ENCODE measurements at regions not wholly inside any gene's neighbourhood (a gene's known extent, or its start where the extent isn't known, plus 50 kb on each side); places are given as distances from the start of the nearest gene placed in this dataset.
"Not testable (repeated sequence)": the region's sequence is repeated elsewhere in the genome, so short reads cannot be mapped to it uniquely, and the experiment has no call there.

GRCh38 chr7:131673576-131673975 lies 117.1 kb upstream of the PODXL start:
- DNase-seq: no peak
- H3K36me3 ChIP-seq (replicated peaks in 1 of 2; ENCODE audit: insufficient read depth in 1 of 2, low read depth in 2 of 2): no peaks in the 10 kb centered on the region
- no peak for TF ChIP-seq POLR2A (IDR thresholded peaks at IDR 0.05)
- no peak for TF ChIP-seq CTCF (IDR thresholded peaks at IDR 0.05)
- WGBS, 2 donors: 57 to 64% methylated on average over 3 of the region's 3 CpGs
- intact Hi-C loops (cut with DNase I): no loop called here
- no peaks in the 10 kb centered on the region for H3K9me3 ChIP-seq
- H3K27ac ChIP-seq: no peak overlapping the region
- no peak for ATAC-seq
- no peak overlapping the region for H3K4me3 ChIP-seq
- no peaks in the 10 kb centered on the region for H3K4me1 ChIP-seq
- H3K27me3 ChIP-seq: no peaks in the 10 kb centered on the region

- H3K4me1 ChIP-seq: no peaks in the 10 kb centered on the region
- H3K27ac ChIP-seq: no peak overlapping the region
- TF ChIP-seq POLR2A (IDR thresholded peaks at IDR 0.05) (no peak), CTCF (IDR thresholded peaks at IDR 0.05) (no peak)
- DNase-seq (no peak), ATAC-seq (no peak)
- intact Hi-C loops (cut with DNase I): no loop called here
- peaks cover 0 to 10% (median 0%) of the 10 kb centered on the region in 3 donors for H3K9me3 ChIP-seq
- 70 to 80% methylated on average over 2 of the region's 2 CpGs for WGBS, 2 donors
- H3K36me3 ChIP-seq (replicated peaks in 1 of 2; ENCODE audit: insufficient read depth in 1 of 2, low read depth in 2 of 2): no peaks in the 10 kb centered on the region
- H3K27me3 ChIP-seq: no peaks in the 10 kb centered on the region
- H3K4me3 ChIP-seq: no peak overlapping the region
These were observed 114.0 kb upstream of the PODXL start for GRCh38 chr7:131670406-131670805.

GRCh38 chr7:131667699-131668098 lies 111.3 kb upstream of the PODXL start:
- intact Hi-C loops (cut with DNase I): no loop called here
- Histone ChIP-seq H3K27me3 (no peaks in the 10 kb centered on the region), H3K4me3 (no peak overlapping the region), H3K27ac (no peak overlapping the region), H3K36me3 (replicated peaks in 1 of 2; ENCODE audit: insufficient read depth in 1 of 2, low read depth in 2 of 2) (no peaks in the 10 kb centered on the region), H3K9me3 (peaks cover 0 to 10% (median 0%) of the 10 kb centered on the region in 3 donors), H3K4me1 (no peaks in the 10 kb centered on the region)
- DNase-seq: no peak
- ATAC-seq: no peak
- TF ChIP-seq CTCF (IDR thresholded peaks at IDR 0.05): no peak
- TF ChIP-seq POLR2A (IDR thresholded peaks at IDR 0.05): no peak
- 83 to 84% methylated on average over 4 of the region's 4 CpGs for WGBS, 2 donors

- intact Hi-C loops (cut with DNase I): no loop called here
- ATAC-seq: no peak
- TF ChIP-seq CTCF (IDR thresholded peaks at IDR 0.05): no peak
- TF ChIP-seq POLR2A (IDR thresholded peaks at IDR 0.05): no peak
- H3K4me3 ChIP-seq: no peak overlapping the region
- no peak overlapping the region for H3K27ac ChIP-seq
- H3K4me1 ChIP-seq: no peaks in the 10 kb centered on the region
- H3K9me3 ChIP-seq: peaks cover 0 to 10% (median 0%) of the 10 kb centered on the region in 3 donors
- H3K27me3 ChIP-seq: no peaks in the 10 kb centered on the region
- WGBS, 2 donors: 66 to 77% methylated on average over 3 of the region's 3 CpGs
- DNase-seq: no peak
- no peaks in the 10 kb centered on the region for H3K36me3 ChIP-seq (replicated peaks in 1 of 2; ENCODE audit: insufficient read depth in 1 of 2, low read depth in 2 of 2)
These were observed 108.6 kb upstream of the PODXL start for GRCh38 chr7:131665021-131665420.

GRCh38 chr7:131664570-131664969 lies 108.1 kb upstream of the PODXL start:
- ATAC-seq: no peak
- DNase-seq: no peak
- H3K36me3 ChIP-seq (replicated peaks in 1 of 2; ENCODE audit: insufficient read depth in 1 of 2, low read depth in 2 of 2): no peaks in the 10 kb centered on the region
- TF ChIP-seq POLR2A (IDR thresholded peaks at IDR 0.05) (no peak), CTCF (IDR thresholded peaks at IDR 0.05) (no peak)
- intact Hi-C loops (cut with DNase I): no loop called here
- H3K4me1 ChIP-seq: no peaks in the 10 kb centered on the region
- H3K4me3 ChIP-seq: no peak overlapping the region
- WGBS, 2 donors: 78 to 81% methylated on average over 5 of the region's 5 CpGs
- peaks cover 0 to 10% (median 0%) of the 10 kb centered on the region in 3 donors for H3K9me3 ChIP-seq
- H3K27me3 ChIP-seq: no peaks in the 10 kb centered on the region
- H3K27ac ChIP-seq: no peak overlapping the region

GRCh38 chr7:131662301-131662873 lies 106.0 kb upstream of the PODXL start:
- H3K36me3 ChIP-seq (replicated peaks in 1 of 2; ENCODE audit: insufficient read depth in 1 of 2, low read depth in 2 of 2); H3K4me3 ChIP-seq; DNase-seq; ATAC-seq; H3K27ac ChIP-seq; H3K4me1 ChIP-seq; intact Hi-C loops (cut with DNase I); H3K27me3 ChIP-seq; H3K9me3 ChIP-seq: not testable (repeated sequence)
- WGBS, 2 donors: 62 to 78% methylated on average over 10 to 11 of the region's 15 CpGs

Measured in body of pancreas (tissue), 4 donors.